H1 (cell line): ENCODE measurements at regions not wholly inside any gene's neighbourhood (a gene's known extent, or its start where the extent isn't known, plus 50 kb on each side); places are given as distances from the start of the nearest gene placed in this dataset.
"Not testable (repeated sequence)": the region's sequence is repeated elsewhere in the genome, so short reads cannot be mapped to it uniquely, and the experiment has no call there.

Experiments used
- CTCF ChIA-PET: fragments of 300-600 bp; sonication (Branson Sonifier 250); formaldehyde crosslinking; loops from one replicate; lab custom pipeline; 2021; ENCODE audit not compliant: partially characterized antibody; lab: Charles Lee
- POLR2A ChIA-PET: fragments of 300-600 bp; sonication (Branson Sonifier 250); formaldehyde crosslinking; loops from one replicate; lab custom pipeline; 2021; ENCODE audit warnings: inconsistent platforms; ENCODE audit not compliant: partially characterized antibody; lab: Charles Lee
- DNase-seq, 2 experiments: peaks; one replicate each; pipeline versions ENCODE4 v3.0.0 to v3.0.0-alpha.2; 2010 to 2022; ENCODE audit warnings: low spot score in 2 of 2, low read depth in 1 of 2, mixed read lengths in 1 of 2
- FAIRE-seq: peaks from 2 replicates; lab custom pipeline; 2011; peaks lifted over from hg19 to GRCh38; lab: Jason Lieb, UNC
- H2AFZ ChIP-seq: 2 replicates; pipeline ENCODE4 v1.8.1; 2012; ENCODE audit warnings: low read length, inconsistent platforms
- H2AK5ac ChIP-seq: 2 replicates; pipeline ENCODE4 v1.6.1; 2013; ENCODE audit warnings: low read depth, low read length
- H2BK120ac ChIP-seq: replicated peaks from 2 replicates; pipeline ENCODE3; 2013; ENCODE audit warnings: low read depth, low read length, inconsistent platforms
- H2BK12ac ChIP-seq: 2 replicates; pipeline ENCODE4 v1.6.1; 2013; ENCODE audit warnings: low read depth, low read length
- H2BK15ac ChIP-seq: 2 replicates; pipeline ENCODE4 v1.6.1; 2013; ENCODE audit warnings: low read length
- H2BK20ac ChIP-seq: 2 replicates; pipeline ENCODE4 v1.6.1; 2013; ENCODE audit warnings: low read length
- H2BK5ac ChIP-seq: 2 replicates; pipeline ENCODE4 v1.6.1; 2013; ENCODE audit warnings: low read depth, low read length
- H3K14ac ChIP-seq: 2 replicates; pipeline ENCODE4 v1.6.1; 2013; ENCODE audit warnings: inconsistent platforms; ENCODE audit not compliant: insufficient read length
- H3K18ac ChIP-seq: 2 replicates; pipeline ENCODE4 v1.6.1; 2013; ENCODE audit warnings: low read length; ENCODE audit errors: extremely low read depth
- H3K23ac ChIP-seq: 2 replicates; pipeline ENCODE4 v1.6.1; 2013; ENCODE audit warnings: inconsistent platforms; ENCODE audit not compliant: insufficient read length
- H3K23me2 ChIP-seq: 2 replicates; pipeline ENCODE4 v1.6.1; 2013; ENCODE audit warnings: low read depth, low read length
- H3K27ac ChIP-seq: 2 replicates; pipeline ENCODE4 v1.6.1; 2011; ENCODE audit warnings: low read depth, low read length, inconsistent platforms
- H3K27me3 ChIP-seq, 4 experiments: replicated peaks in 1 of 4; 1 replicate in 1 of 4; 2 replicates in 3 of 4; pipeline versions ENCODE4 v1.6.1 to v1.8.1; 2011 to 2013; ENCODE audit warnings: low read length in 3 of 4, mild to moderate bottlenecking in 3 of 4, inconsistent platforms in 2 of 4, mixed read lengths in 2 of 4, moderate library complexity in 1 of 4; ENCODE audit not compliant: control insufficient read depth in 3 of 4, insufficient read depth in 3 of 4; ENCODE audit errors: extremely low read depth in 1 of 4
- H3K36me3 ChIP-seq, 4 experiments: 2 replicates each; pipeline versions ENCODE4 v1.6.1 to v1.8.1; 2011 to 2013; ENCODE audit warnings: mild to moderate bottlenecking in 4 of 4, low read length in 3 of 4, moderate library complexity in 2 of 4, control low read depth in 1 of 4, inconsistent platforms in 1 of 4; ENCODE audit not compliant: insufficient read depth in 4 of 4, control insufficient read depth in 2 of 4
- H3K4ac ChIP-seq: replicated peaks from 2 replicates; pipeline ENCODE3; 2013; ENCODE audit warnings: low read length, low read depth, mixed read lengths, inconsistent platforms; ENCODE audit not compliant: insufficient read length
- H3K4me1 ChIP-seq, 4 experiments: replicated peaks in 1 of 4; 1 replicate in 1 of 4; 2 replicates in 3 of 4; pipeline versions ENCODE4 v1.6.1 to v1.8.1; 2011 to 2013; ENCODE audit warnings: low read length in 3 of 4, inconsistent platforms in 2 of 4, mixed read lengths in 1 of 4; ENCODE audit not compliant: insufficient read depth in 4 of 4, control insufficient read depth in 3 of 4
- H3K4me2 ChIP-seq, 2 experiments: 2 replicates each; pipeline versions ENCODE4 v1.6.1 to v1.8.1; 2011 to 2013; ENCODE audit warnings: low read depth in 2 of 2, low read length in 2 of 2, control low read depth in 1 of 2, inconsistent platforms in 1 of 2, mild to moderate bottlenecking in 1 of 2; ENCODE audit not compliant: insufficient read depth in 1 of 2
- H3K4me3 ChIP-seq, 4 experiments: fragments of 200-600, 300-600 bp in 1 of 4; sonication (generic), shearing (Covaris generic), sonication (Bioruptor Twin) in 1 of 4; 2 replicates each; pipeline versions ENCODE4 v1.5.1 to v1.8.1; 2011 to 2016; ENCODE audit warnings: low read length in 4 of 4, low read depth in 3 of 4, control low read depth in 2 of 4, inconsistent platforms in 2 of 4, mild to moderate bottlenecking in 2 of 4, mixed read lengths in 1 of 4, moderate library complexity in 1 of 4; ENCODE audit not compliant: insufficient read depth in 2 of 4; ENCODE audit errors: extremely low read depth in 1 of 4
- H3K56ac ChIP-seq: replicated peaks from 2 replicates; pipeline ENCODE3; 2013; ENCODE audit warnings: low read depth, mild to moderate bottlenecking, mixed read lengths, low read length, inconsistent platforms; ENCODE audit not compliant: insufficient read length
- H3K79me1 ChIP-seq: 2 replicates; pipeline ENCODE4 v1.6.1; 2013; ENCODE audit warnings: low read depth, low read length, control low read depth
- H3K79me2 ChIP-seq, 2 experiments: 2 replicates each; pipeline versions ENCODE4 v1.6.1 to v1.8.1; 2012 to 2013; ENCODE audit warnings: low read length in 2 of 2, mild to moderate bottlenecking in 2 of 2, inconsistent platforms in 1 of 2; ENCODE audit not compliant: insufficient read depth in 2 of 2, control insufficient read depth in 1 of 2
- H3K9ac ChIP-seq, 4 experiments: replicated peaks in 1 of 4; 1 replicate in 1 of 4; 2 replicates in 3 of 4; pipeline versions ENCODE4 v1.6.1 to v1.8.1; 2011 to 2013; ENCODE audit warnings: low read depth in 3 of 4, low read length in 3 of 4, control low read depth in 2 of 4, mild to moderate bottlenecking in 2 of 4, moderate library complexity in 2 of 4, inconsistent platforms in 1 of 4; ENCODE audit errors: extremely low read depth in 1 of 4
- H3K9me3 ChIP-seq, 2 experiments: 2 replicates each; pipeline versions ENCODE4 v1.6.1 to v1.8.1; 2012 to 2013; ENCODE audit warnings: mild to moderate bottlenecking in 2 of 2, moderate library complexity in 2 of 2, control low read depth in 1 of 2, inconsistent platforms in 1 of 2, low read depth in 1 of 2, low read length in 1 of 2, mixed read lengths in 1 of 2; ENCODE audit not compliant: insufficient read depth in 2 of 2
- H4K20me1 ChIP-seq, 2 experiments: replicated peaks in 1 of 2; 2 replicates each; pipeline versions ENCODE3 to v1.8.1; 2011 to 2013; ENCODE audit warnings: inconsistent platforms in 2 of 2, low read length in 2 of 2, mild to moderate bottlenecking in 1 of 2; ENCODE audit not compliant: insufficient read depth in 2 of 2, control insufficient read depth in 1 of 2
- H4K5ac ChIP-seq: 2 replicates; pipeline ENCODE4 v1.6.1; 2013; ENCODE audit warnings: low read length, low read depth, mixed read lengths, inconsistent platforms; ENCODE audit not compliant: insufficient read length
- H4K8ac ChIP-seq: 2 replicates; pipeline ENCODE4 v1.8.0; 2013; ENCODE audit warnings: mild to moderate bottlenecking, moderate library complexity, low read length, inconsistent platforms; ENCODE audit not compliant: insufficient read depth; ENCODE audit errors: extremely low read depth
- H4K91ac ChIP-seq: replicated peaks from 2 replicates; pipeline ENCODE3; 2013; ENCODE audit warnings: low read length, mixed read lengths, inconsistent platforms; ENCODE audit not compliant: insufficient read length
- WGBS, 2 experiments: shearing (Covaris generic) in 1 of 2; methylation state at CpG; one replicate each; pipeline versions ENCODE4 v1.1.6 to v1.1.7; 2013 to 2015; ENCODE audit warnings: low lambda C conversion rate in 2 of 2, mixed read lengths in 2 of 2, inconsistent platforms in 1 of 2, low coverage in 1 of 2, missing lambda C conversion rate in 1 of 2; ENCODE audit not compliant: insufficient replicate concordance in 2 of 2, insufficient coverage in 1 of 2, insufficient read length in 1 of 2; ENCODE audit errors: extremely low coverage in 1 of 2, missing lambda C conversion rate in 1 of 2; 5-methylcytosine and 5-hydroxymethylcytosine counted together

GRCh38 chr12:30272515-30272914 lies 423.2 kb downstream of the IPO8 start:
- POLR2A ChIA-PET = not testable (repeated sequence)
- 100% methylated on average over 1 of the region's 1 CpG; no CpG with 5 or more reads in 1 of the 2 experiments for WGBS, 2 experiments

More at GRCh38 chr12:30272515-30272914, 423.2 kb downstream of the IPO8 start:
- H4K5ac ChIP-seq, H3K14ac ChIP-seq, H3K27ac ChIP-seq, H3K4ac ChIP-seq, H3K27me3 ChIP-seq, H2AFZ ChIP-seq, H2BK120ac ChIP-seq, H2BK5ac ChIP-seq, H2AK5ac ChIP-seq, H4K20me1 ChIP-seq, H3K18ac ChIP-seq, FAIRE-seq, H3K79me1 ChIP-seq, H2BK15ac ChIP-seq, H3K56ac ChIP-seq, DNase-seq, H3K4me1 ChIP-seq, H3K4me3 ChIP-seq, H4K8ac ChIP-seq, H2BK20ac ChIP-seq, H3K36me3 ChIP-seq, H4K91ac ChIP-seq, CTCF ChIA-PET, H3K23ac ChIP-seq, H3K9ac ChIP-seq, H3K79me2 ChIP-seq, H3K23me2 ChIP-seq, H3K4me2 ChIP-seq, H2BK12ac ChIP-seq: not testable (repeated sequence)
- H3K9me3 ChIP-seq = peaks cover 8 to 17% of the 10 kb centered on the region in 2 experiments
